Skeletal muscle cell (primary cell): ENCODE measurements at regions not wholly inside any gene's neighbourhood (a gene's known extent, or its start where the extent isn't known, plus 50 kb on each side); places are given as distances from the start of the nearest gene placed in this dataset.
"Not testable (repeated sequence)": the region's sequence is repeated elsewhere in the genome, so short reads cannot be mapped to it uniquely, and the experiment has no call there.

Experiments used
- DNase-seq: peaks from one replicate; pipeline ENCODE4 v3.0.0-alpha.2; 2010; ENCODE audit warnings: low read depth
- H3K4me3 ChIP-seq: 2 replicates; pipeline ENCODE4 v1.5.1; 2011; ENCODE audit warnings: low read depth, mild to moderate bottlenecking, control low read depth, low read length, moderate library complexity

DNA sequence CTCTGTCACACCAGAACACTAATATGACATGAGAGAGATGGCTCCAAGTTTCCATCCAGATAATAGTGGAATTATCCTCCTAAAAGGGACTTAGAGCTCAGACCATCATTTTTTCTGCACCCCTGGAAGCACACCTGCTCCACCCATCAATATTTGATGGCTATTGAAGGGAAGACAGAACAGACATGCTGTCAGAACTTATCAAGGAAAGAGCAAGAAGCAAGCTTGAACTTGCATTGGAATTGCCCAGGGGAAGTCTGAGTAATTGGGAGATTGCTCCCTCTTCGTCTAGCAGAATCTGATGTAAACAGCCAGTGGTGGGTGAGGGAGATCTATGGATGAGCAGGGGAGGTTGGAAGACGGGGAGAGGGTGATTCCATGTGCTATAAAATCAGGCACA, 874.4 kb upstream of the TENM4 start:
- no peak overlapping the region for H3K4me3 ChIP-seq
- no peak for DNase-seq

DNA sequence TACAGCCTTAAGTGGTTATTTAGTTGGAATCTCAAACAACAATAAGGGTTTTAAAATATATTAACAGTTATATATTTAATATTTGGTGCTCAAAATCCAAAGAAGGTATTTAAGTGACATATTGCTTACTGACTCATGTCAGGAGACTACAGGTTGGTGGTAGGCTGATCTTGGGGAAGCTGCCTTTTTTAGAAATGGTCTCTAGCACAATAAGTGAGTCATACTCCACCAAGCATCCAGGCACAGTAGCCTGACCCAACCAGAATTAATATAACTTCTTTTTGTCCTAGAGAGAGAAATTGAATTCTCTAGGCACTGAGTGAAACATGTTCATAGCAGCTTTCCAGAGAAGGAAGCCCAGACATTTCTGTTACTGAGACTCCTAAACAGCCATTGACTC, 868.5 kb upstream of the TENM4 start:
- no peak overlapping the region for H3K4me3 ChIP-seq
- no peak for DNase-seq

DNA sequence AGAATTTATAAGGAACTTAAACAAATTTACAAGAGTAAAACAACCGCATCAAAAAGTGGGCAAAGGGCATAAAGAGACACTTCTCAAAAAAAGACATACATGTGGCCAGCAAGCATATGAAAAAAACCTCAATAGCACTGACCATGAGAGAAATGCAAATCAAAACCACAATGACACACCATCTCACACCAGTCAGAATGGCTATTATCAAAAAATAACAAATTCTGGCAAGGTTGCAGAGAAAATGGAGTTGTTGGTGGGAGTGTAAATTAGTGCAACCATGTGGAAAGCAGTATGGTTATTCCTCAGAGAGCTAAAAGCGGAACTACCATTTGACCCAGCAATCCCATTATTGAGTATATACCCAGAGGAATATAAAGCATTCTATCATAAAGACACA, 866.8 kb upstream of the TENM4 start:
- DNase-seq = no peak
- no peak overlapping the region for H3K4me3 ChIP-seq

DNA sequence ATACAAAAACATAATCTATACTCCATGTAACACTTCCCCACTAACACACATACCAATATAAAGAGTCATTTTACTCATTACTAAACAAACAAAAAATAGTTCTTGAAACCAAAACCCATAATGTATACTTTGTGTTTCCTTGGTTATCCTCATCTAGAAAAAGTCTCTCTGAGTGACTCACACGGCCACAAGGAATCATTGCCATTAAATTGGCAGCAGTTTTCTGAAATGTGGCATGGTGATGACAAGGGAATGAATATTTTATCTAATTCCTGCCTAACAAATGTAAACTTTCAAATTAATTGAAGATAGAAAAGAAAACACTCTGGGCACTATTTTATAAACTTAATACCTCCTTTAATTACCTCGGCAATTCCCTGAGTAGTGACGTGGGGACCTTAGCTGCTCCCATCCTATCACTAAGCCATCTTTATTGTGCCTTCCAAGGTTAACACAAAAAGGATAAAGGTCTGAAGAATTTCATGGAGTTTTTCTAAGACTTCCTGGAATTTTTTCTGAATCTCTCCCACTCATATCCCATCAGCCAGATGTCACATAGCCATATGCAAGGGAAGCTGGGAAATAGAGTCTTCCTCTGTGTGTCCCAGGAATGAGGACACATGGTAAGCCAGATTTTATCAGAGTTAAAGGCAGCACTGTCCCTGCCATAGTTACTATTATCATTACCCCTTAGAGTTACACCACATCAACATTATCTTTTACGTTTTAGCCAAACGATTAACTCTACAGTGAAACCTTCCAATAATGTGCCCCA, 857.2 kb upstream of the TENM4 start:
- DNase-seq = peak; percentile 13
- H3K4me3 ChIP-seq = no peak overlapping the region

DNA sequence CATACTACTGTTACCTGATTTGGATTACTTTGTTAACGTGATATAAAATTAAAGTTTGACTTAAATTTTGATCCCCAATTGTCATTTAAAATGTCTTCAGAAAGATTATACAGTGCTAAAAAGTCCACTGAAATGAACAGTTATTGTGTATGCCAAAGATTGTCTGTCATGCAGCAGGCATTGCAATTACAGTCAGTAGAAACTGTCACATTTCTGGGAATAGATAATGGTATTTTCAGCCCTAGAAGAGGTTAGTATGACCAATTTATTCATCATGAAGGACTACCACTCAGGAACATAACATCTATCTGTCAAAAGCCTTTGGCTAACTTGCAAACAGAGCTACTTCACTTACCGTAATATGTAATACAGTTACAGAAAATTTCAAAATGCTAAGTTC, 852.5 kb upstream of the TENM4 start:
- DNase-seq = no peak
- H3K4me3 ChIP-seq = no peak overlapping the region

DNA sequence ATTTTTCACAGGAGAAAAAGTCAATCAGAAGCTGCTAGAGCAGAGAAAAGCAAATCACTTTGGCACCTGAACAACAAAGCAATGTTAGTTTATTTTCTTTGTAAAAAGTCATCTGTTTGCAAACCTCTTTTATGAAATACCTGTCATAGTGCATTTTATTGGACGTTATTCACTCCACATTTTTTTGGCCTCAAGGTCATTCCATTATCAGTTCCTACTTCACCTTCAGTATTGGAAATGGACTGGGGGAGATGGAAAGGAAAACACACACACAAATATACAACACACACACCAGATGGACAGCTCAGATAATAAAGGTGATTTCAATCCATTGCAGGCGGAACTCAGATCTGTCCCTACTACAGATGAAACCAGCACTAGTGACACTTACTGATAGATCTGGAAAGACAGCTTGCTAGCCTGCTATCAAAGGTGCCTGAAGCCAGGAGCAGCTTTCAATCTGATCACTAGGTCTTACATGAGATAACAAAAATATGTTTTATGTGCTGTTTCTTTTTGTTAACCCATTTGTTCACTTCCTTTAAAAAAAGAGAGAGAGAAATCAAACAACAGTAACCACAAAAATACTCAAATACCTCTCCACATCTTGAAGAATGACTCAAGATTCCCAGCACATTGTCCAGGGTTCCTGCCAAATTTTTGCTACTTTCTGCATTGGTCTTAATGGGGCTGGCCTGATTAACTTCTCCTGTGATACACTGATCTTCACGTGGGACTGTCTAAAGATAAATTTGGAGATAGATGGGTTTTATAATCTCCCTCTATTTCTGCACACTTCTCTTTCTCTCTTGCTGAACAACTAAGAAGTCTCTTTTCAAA, 844.3 kb upstream of the TENM4 start:
- no peak for DNase-seq
- no peak overlapping the region for H3K4me3 ChIP-seq

DNA sequence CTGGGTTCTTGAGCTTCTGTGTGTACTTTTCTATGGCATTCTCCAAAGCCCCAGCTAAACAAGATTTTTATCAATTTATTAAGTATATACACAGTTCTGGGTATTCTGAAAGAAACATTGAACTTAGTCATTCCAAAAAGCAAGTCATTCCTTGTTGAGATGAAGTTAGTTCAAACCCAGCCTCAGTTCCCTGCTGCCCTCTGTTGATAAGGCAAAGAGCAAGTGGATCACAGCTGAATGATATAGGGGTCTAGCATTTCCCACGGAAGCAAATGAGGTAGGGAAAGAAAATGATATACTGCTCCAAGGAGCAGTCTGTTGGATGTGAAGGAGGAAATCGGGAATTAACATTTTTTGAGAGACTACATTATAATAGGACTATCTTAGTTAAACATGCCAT, 841.8 kb upstream of the TENM4 start:
- DNase-seq = no peak
- H3K4me3 ChIP-seq = no peak overlapping the region

DNA sequence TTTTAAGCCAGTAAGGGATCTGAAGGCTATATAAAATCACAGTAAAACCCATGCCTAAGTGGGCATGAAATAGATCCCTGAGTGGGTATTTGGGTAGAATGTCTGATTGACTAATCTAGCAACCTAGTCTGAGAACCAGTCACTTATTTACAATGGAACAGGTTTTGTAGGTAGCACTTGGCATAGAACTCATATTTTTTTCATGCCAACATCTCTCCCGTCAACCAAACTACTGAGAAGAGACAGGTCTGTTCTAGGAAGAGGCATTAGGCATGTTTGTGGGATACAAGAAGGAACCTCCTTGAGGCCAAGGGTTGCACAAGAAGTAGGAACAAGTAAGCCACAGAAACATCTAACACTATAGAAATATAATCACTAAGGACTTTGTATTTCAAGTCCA, 840.4 kb upstream of the TENM4 start:
- H3K4me3 ChIP-seq = no peak overlapping the region
- DNase-seq = no peak

DNA sequence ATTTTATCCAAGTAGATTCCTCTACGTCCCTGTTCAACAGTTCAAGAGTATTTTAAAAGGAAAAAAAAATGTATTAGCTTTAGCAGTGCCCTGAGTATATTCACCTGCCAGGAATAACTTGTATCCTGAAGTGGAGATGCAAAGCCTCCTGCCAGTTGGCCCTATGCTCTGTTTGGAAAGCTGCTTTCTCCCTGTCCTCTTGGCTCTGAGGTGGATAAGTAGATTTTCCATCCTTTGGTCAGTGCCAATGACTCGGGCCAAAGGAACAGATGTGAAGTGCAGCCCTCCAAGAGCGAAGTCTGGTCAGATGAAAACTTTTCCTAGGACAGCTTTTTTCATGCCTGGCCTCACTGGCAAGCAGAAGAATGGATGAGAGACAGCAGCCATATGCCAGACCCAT, 839.9 kb upstream of the TENM4 start:
- no peak for DNase-seq
- no peak overlapping the region for H3K4me3 ChIP-seq

DNA sequence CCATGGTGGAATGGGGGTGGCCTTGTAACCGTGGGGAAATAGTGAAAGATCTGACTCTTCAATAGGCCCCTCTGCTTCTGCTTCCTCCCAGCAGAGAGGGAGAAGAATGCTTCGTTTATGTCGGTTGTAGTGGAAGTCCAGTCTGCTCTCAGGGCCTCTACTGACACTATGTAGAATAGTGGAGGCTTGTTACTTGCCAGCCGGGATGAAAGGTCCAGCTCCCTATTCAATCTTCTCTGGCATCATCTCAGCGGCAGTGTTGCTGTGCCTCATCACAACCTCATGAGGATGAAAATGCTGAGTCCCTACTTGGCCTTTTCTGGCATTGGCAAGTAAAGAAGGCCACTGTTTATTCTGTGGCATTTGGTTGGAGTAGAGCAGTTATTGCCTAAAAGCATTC, 820.9 kb upstream of the TENM4 start:
- H3K4me3 ChIP-seq = no peak overlapping the region

DNA sequence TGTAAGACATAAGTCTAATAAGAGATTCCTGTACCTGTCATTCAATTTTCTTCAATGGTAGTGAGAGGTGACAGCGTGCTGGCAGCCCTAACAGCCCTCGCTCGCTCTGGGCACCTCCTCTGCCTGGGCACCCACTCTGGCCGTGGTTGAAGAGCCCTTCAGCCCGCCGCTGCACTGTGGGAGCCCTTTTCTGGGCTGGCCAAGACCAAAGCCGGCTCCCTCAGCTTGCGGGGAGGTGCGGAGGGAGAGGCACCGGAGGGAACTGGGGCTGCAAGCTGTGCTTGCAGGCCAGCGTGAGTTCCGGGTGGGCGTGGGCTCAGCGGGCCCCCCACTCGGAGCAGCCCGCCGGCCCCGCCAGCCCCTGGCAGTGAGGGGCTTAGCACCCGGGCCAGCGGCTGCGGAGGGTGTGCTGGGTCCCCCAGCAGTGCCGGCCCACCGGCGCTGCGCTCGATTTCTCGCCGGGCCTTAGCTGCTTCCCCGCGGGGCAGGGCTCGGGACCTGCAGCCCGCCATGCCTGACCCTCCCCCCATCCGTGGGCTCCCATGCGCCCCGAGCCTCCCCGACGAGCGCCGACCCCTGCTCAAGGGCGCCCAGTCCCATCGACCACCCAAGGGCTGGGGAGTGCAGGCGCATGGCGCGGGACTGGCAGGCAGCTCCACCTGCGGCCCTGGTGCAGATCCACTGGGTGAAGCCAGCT, 816.6 kb upstream of the TENM4 start:
- H3K4me3 ChIP-seq, DNase-seq: not testable (repeated sequence)

More for the DNA sequence above, 820.9 kb upstream of the TENM4 start:
- DNase-seq = no peak

DNA sequence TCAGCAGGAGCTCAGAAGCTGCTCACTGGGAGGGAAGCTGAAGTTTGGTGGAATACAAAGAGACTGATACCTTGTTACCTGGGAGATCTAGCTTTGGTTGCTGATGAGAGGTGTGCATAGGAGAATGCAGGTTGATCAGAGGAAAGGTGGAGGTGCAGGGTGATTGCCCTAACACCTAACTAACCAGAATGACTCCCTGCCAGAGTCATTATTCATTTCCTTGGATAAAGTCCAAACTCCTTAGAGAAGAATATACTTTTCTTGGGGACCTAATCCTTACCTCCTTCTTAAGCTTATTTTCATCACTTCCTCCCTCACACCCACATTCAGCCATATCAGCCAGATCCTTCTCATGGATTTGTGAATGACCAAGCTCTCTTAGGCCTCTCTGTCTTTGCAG, 814.2 kb upstream of the TENM4 start:
- no peak overlapping the region for H3K4me3 ChIP-seq
- no peak for DNase-seq

DNA sequence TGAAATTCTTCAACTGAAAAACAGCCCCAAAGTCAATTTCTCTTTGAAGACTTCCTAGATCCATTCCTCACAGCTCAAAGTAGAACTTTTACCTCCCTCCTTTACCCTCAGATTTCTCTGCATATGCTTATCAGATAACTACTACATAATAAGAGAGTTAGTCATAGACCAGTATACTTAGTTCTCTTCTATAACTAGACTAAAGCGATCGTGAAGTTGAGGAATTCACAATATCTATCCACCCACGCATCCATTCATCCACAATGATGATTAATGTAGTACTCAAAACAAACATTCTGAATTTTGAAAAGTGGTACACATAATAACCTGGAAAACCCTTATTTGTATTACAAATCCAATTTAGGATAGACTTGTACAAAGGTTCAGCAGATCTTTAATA, 800.9 kb upstream of the TENM4 start:
- no peak for DNase-seq
- H3K4me3 ChIP-seq = no peak overlapping the region

DNA sequence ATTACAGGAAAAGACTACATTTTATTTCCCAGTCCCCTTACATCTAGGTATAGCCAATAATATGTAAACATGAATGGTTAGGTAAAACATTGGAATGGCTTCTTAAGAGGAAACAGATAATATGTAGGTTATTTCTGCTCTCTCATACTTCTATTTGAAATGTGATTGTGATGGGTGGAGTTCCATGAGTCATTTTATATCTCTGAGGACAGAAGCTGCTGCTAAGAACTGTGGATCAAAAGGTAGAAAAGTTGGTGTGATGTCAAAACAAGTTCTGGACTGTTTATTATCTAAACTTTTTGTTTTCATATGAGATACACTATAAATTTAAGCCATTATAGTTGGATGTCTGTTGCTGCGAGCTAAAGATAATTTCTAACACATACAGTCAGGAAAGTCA, 799.4 kb upstream of the TENM4 start:
- no peak for DNase-seq
- H3K4me3 ChIP-seq = no peak overlapping the region

DNA sequence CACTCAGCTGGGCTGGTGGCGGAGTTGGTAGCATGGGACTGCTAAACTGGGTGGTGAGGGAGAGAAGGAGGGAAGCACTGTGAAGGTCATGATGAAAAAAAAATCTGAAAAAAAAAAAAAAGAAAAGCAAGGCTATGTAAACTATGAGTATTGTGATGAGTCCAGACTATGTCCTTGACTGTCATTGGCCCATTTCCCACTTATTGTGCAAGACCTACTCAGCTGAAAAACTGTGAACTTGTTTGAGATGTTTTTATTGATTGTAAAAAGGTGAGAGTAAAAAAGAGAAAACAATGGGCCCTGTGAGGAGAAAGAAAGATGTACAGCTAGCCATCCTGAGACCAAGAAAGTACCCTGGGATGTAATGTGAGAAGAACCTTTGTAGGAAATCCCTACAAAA, 798.4 kb upstream of the TENM4 start:
- DNase-seq = no peak
- no peak overlapping the region for H3K4me3 ChIP-seq

DNA sequence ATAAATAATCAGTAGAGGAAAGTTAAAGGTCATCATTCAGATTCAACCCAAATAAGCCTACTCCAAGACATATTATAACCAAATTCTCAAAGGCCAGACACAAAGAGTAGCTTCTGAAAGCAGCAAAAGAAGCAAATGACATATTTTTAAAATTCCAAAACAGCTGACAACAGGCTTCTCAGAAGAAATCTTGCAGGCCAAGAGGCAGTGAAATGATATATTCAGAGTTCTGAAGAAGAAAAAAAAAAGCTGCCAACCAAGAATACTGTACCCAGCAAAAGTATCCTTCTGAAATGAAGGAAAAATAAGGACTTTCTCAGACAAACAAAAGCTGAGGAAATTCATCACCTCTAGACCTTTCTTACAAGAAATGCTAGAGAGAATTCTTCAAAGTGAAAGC, 787.1 kb upstream of the TENM4 start:
- no peak overlapping the region for H3K4me3 ChIP-seq
- no peak for DNase-seq

DNA sequence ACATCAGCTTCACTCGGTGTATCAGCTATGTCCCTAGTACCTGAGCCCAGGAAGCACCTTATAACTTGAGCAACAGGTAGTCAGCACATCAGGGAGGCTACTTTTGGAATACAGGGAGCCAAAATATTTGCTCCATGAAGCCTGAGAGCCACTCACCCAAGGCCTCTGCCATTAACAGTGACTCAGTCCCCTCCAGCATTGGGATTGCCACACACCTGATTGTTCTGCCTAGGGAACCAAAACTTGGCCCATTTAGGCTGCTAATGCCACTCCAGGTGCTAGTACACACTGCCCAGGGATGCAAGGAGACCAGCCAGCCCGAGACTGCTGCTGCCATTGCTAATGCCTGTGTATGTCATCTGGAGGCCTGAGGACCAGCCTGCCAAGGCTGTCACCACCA, 773.6 kb upstream of the TENM4 start:
- DNase-seq = no peak
- no peak overlapping the region for H3K4me3 ChIP-seq

DNA sequence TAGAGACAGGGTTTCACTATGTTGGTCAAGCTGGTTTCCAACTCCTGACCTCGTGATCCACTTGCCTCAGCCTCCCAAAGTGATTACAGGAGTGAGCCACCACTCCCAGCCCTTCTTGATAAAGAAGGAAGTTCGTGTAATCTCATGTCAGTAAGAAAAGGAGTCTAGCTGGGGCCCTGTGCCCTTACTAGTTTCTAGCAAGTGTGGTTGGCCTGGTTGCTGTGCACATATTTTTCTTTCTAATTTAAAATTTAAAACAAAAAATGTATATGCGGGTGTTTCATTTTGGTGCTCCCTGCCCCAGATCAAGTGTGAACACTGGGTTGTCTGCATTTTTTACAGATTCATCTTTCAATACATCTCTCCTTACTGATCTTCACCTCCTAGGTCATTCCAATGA, 770.8 kb upstream of the TENM4 start:
- no peak overlapping the region for H3K4me3 ChIP-seq
- DNase-seq = no peak

DNA sequence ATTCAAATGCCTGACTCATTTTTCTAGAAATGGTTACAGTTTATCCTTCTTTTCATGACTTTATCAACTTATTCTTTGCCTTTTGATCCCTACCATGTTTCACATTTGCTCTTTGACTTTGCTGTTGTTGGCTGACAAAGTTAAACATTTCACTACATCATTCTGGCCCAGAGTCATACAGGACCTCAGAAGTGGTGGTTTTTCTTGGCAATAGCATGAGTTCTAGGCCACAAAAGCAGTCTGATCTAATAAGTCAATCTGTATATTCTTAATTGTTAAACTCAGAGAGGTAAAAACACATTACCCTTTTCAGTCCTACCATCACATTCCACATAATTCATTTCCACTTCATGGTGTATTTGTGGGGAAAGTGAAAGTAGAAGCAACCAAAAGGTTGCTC, 763.2 kb upstream of the TENM4 start:
- DNase-seq = no peak
- no peak overlapping the region for H3K4me3 ChIP-seq

DNA sequence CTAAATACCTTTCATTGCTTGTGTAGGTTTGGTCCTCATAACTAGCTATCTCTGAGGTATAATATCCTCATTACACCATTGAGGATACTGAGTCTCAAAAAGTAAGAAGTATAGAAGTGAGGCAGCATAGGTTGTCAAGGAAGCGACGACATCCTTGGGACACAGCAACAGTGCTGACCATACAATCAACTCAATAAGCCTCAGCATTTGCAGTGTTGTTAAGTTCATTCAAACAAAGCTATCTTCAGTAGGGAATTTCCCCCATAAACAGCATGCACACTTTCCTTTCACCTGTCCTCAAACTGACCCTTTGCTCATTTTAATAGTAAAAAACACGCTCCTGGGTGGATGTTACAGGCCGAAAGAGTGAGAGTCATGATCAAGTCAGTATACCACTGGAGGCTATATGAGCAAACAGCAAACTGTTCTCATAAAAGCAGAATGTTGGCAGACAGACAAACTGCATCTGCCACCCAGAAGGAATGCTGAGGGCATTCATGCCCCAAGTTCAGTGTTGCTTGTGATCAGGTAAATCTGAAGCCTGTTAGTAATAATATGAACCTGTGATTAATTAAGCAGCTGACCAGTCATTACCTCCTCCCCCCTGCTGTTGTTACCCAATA, 756.2 kb upstream of the TENM4 start:
- H3K4me3 ChIP-seq = no peak overlapping the region
- no peak for DNase-seq
